Activated naive CD8-positive, alpha-beta T cell (primary cell): ENCODE measurements at regions not wholly inside any gene's neighbourhood (a gene's known extent, or its start where the extent isn't known, plus 50 kb on each side); places are given as distances from the start of the nearest gene placed in this dataset.

Source experiments
- H3K27ac Mint-ChIP-seq: one replicate; pipeline ENCODE4 v1.8.0; 2021; ENCODE audit warnings: mixed read lengths
- H3K27me3 Mint-ChIP-seq: one replicate; pipeline ENCODE4 v1.8.0; 2021; ENCODE audit warnings: mixed read lengths
- H3K36me3 Mint-ChIP-seq: one replicate; pipeline ENCODE4 v1.8.0; 2021; ENCODE audit warnings: mixed read lengths
- H3K4me1 Mint-ChIP-seq: one replicate; pipeline ENCODE4 v1.8.0; 2021; ENCODE audit warnings: low read depth, mixed read lengths
- H3K4me3 Mint-ChIP-seq: one replicate; pipeline ENCODE4 v1.8.0; 2021; ENCODE audit warnings: mild to moderate bottlenecking, mixed read lengths
- H3K9me3 Mint-ChIP-seq: one replicate; pipeline ENCODE4 v1.8.0; 2021; ENCODE audit warnings: low read depth, mixed read lengths

DNA sequence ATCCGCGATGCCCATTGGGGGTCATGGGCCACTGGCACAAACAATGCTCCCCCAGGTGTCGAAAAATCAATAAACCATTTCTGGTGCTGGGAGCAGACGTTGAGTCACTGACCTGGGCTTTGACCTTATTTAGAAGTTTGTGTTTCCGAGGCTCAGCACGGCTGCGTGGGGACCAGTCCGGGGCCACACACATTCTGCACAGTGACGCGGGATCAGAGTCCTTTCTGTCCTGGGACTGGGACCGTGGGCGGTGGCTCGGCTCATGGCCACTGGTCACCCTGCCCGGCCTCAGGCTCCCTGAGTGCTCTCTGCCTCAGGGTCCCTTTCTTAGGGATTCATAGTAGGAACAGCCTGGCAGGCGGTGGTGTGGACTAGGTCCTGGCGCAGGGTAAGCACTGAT, 1266.0 kb downstream of the BRD1 start:
- no peak overlapping the region for H3K27ac Mint-ChIP-seq
- peaks cover 3% of the 10 kb centered on the region for H3K27me3 Mint-ChIP-seq
- H3K4me3 Mint-ChIP-seq: no peak overlapping the region
- H3K36me3 Mint-ChIP-seq: no peaks in the 10 kb centered on the region
- H3K9me3 Mint-ChIP-seq: no peaks in the 10 kb centered on the region
- no peaks in the 10 kb centered on the region for H3K4me1 Mint-ChIP-seq

DNA sequence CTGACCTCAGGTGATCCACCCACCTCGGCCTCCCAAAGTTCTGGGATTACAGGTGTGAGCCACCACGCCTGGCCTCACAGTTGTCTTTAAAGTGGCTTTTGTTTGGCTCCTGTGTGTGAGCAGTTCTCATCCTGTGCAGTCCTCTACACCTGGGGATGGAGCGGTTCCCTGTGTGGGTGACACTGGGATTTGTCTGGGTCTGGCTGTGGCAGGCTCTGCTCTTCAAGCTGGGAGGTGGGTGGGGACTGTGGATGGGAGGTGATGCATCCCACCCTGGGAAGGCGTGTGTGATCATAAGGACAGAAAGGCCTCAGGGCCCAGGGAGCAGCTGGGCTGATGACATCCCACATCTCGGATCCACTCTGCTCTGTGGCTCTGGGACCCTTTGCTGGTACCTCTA, 1266.8 kb downstream of the BRD1 start:
- no peaks in the 10 kb centered on the region for H3K36me3 Mint-ChIP-seq
- peaks cover 3% of the 10 kb centered on the region for H3K27me3 Mint-ChIP-seq
- no peaks in the 10 kb centered on the region for H3K4me1 Mint-ChIP-seq
- no peak overlapping the region for H3K27ac Mint-ChIP-seq
- no peak overlapping the region for H3K4me3 Mint-ChIP-seq
- no peaks in the 10 kb centered on the region for H3K9me3 Mint-ChIP-seq

DNA sequence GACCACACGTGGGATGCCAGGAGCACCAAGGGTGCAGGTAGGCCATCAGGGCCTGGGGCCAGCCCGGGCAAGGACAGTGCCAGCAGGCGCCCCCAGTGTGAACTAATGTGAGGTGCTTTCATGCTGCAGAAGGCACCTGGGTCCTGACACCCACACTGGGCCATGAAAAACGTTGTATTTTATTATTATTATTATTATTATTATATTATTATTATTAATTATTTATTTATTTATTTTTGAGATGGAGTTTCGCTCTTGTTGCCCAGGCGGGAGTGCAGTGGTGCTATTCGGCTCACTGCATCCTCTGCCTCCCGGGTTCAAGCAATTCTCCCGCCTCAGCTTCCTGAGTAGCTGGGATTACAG, 1267.3 kb downstream of the BRD1 start:
- no peaks in the 10 kb centered on the region for H3K4me1 Mint-ChIP-seq
- no peaks in the 10 kb centered on the region for H3K36me3 Mint-ChIP-seq
- H3K27ac Mint-ChIP-seq: no peak overlapping the region
- H3K9me3 Mint-ChIP-seq: no peaks in the 10 kb centered on the region
- H3K4me3 Mint-ChIP-seq: no peak overlapping the region
- H3K27me3 Mint-ChIP-seq: peaks cover 3% of the 10 kb centered on the region

DNA sequence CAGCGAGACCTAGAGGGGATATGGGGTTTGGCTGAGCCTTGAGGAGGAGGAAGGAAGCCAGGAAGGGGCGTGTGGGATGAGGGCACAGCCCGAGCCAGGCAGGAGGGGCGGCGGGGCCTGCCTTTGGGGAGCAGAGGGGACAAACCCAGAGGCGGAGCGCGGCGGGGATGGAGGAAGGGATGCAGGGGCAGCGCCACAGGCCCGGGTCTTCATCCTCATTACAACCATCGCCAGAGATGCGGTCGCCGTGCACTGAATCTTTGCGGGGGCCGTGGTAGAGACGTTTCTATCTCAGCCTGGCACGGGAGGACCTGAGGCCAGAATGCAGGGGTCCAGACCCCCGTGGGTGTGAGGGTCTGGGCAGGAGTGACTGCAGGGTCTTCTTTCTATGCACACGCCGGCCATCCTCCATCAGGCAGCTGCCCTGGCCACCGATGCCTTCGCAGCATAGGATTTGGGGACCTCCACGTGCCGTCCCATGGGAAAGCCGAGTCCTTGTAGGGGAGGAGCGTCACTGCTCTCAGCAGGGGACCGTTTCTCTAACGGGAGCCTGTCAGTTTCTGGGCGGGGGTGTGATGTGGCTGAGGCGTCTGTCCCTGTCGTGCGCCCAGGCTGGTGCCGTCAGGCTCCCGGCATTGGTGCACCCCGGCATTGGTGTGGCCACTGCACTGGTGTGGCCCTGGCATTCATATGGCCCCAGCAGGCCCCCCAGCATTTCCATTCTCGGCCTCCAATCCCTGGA, 1267.9 kb downstream of the BRD1 start:
- Mint-ChIP-seq H3K36me3 (no peaks in the 10 kb centered on the region), H3K27me3 (peaks cover 3% of the 10 kb centered on the region), H3K4me1 (no peaks in the 10 kb centered on the region), H3K4me3 (no peak overlapping the region), H3K27ac (no peak overlapping the region), H3K9me3 (no peaks in the 10 kb centered on the region)

DNA sequence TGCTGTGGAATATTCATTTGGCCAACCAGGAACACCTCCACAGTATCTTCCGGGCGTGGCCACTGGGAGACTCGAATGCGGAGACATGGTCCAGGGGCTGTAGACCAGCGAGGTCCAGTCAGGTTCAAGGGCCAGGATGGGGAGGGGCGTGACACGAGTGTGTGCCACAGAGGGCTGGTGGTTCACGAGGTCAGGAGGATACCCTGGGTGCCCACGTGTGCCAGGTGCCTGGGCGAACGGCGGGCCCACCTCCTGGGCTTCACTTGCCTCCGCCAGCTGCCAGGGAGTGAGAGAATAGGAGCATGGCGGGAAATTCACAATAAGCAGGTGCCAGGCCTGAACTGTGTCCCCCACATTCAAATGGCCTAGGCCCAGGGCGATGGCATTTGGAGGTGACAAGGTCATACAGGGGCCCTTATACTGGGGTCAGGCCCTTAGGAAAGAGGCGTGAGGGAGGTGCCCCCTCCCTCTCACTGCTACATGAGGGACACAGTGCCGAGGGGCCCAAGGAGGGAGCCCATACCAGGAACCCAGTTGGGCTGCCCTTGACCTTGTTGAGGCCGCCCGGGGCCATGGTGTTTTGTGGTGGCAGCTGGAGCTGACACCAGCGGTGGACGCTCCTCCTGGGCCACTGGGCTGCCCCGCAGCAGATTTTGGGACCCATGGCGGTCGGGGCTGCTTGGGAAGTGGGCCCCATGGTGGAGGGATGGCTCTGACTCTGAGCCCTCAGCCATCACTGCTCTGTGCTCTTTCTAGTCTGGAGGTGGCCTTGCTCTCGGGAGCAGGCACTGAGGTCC, 1268.9 kb downstream of the BRD1 start:
- H3K4me3 Mint-ChIP-seq: no peak overlapping the region
- peaks cover under 1% of the 10 kb centered on the region for H3K27me3 Mint-ChIP-seq
- H3K9me3 Mint-ChIP-seq: no peaks in the 10 kb centered on the region

DNA sequence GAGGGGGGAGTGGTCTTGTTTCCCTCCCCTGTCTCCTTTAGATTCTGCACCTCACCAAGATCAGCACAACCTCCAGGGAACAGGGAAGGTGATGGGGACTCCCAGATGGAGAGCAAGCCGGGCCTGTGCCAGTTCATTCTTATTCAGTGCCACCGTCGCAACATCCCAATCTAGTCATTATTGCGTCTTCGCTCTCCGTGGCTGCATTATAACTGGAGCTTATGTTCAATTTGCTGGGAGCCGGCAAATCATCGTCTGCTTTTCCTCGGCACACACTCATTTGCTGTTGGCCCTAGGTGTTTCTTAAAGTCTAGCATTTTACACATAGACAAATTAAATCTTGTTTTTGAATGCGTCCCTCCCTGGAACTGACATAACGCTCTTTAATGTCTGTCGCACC, 1269.7 kb downstream of the BRD1 start:
- Mint-ChIP-seq H3K27ac (no peak overlapping the region), H3K4me3 (no peak overlapping the region), H3K36me3 (no peaks in the 10 kb centered on the region), H3K4me1 (no peaks in the 10 kb centered on the region), H3K9me3 (no peaks in the 10 kb centered on the region), H3K27me3 (no peaks in the 10 kb centered on the region)

More for the DNA sequence above, 1268.9 kb downstream of the BRD1 start:
- Mint-ChIP-seq H3K36me3 (no peaks in the 10 kb centered on the region), H3K4me1 (no peaks in the 10 kb centered on the region), H3K27ac (no peak overlapping the region)

DNA sequence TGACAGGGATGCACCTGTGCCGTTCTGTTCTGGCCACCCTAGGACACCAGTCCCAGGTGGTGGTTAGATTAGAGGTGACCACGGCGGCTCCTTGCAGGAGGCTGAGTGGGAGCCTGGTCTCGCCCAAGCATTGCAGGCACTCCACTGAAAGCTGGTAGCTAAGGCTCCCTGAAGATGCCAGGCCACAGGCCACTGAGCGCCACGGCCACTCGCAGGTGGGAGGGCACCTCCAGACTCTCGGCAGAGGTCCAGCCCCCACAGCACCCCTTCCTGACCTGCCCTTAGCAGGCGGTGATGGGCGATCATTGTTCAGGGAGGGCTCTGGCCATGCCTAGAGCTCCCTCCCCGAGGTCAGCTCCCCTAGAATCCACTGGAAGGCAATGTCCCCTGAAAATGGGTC, 1270.2 kb downstream of the BRD1 start:
- no peaks in the 10 kb centered on the region for H3K9me3 Mint-ChIP-seq
- H3K4me3 Mint-ChIP-seq: no peak overlapping the region
- no peaks in the 10 kb centered on the region for H3K27me3 Mint-ChIP-seq
- no peak overlapping the region for H3K27ac Mint-ChIP-seq
- H3K36me3 Mint-ChIP-seq: no peaks in the 10 kb centered on the region
- H3K4me1 Mint-ChIP-seq: no peaks in the 10 kb centered on the region

DNA sequence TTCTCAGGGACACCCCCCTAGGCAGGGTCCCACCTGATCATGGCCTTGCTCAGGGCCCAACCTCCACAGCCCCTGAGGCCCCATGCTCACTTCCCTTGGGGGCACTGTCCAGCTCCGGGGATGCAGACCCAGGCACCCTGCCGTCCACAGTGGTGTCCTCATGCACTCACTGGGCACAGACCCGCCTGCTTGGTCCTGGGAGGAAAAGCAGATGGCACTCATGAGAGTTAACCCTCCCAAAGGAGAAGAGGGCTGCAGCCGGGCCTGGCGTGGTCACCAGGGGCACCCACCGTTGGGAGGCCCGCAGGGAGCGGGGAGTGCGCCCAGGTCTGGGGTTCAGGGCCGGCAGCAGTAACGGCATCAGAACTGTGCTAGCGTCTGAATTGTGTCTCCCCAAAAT, 1270.9 kb downstream of the BRD1 start:
- Mint-ChIP-seq H3K9me3 (no peaks in the 10 kb centered on the region), H3K27me3 (no peaks in the 10 kb centered on the region)

DNA sequence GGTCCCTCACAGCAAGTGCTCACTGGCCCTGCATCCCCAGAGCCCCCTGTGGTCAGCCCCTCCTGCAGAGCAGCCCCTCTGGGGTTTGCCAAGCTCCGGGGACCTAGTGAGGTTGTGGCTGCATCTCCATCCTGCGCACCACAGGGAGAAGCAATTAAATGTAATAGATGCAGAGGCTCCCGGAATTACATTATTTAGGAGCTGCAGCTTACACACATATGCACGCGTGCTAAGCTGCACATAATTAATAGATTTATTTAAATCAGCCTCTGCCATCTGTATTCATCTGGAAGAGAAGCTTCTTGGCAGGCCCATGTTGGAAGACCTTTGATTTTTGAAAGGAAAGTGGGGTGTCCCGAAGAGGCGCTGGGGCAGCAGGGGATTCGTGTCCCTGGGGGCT, 1271.5 kb downstream of the BRD1 start:
- Mint-ChIP-seq H3K9me3 (no peaks in the 10 kb centered on the region), H3K27ac (no peak overlapping the region), H3K36me3 (no peaks in the 10 kb centered on the region), H3K27me3 (no peaks in the 10 kb centered on the region), H3K4me3 (no peak overlapping the region), H3K4me1 (no peaks in the 10 kb centered on the region)

More for the DNA sequence above, 1270.9 kb downstream of the BRD1 start:
- Mint-ChIP-seq H3K27ac (no peak overlapping the region), H3K4me1 (no peaks in the 10 kb centered on the region), H3K4me3 (no peak overlapping the region), H3K36me3 (no peaks in the 10 kb centered on the region)

DNA sequence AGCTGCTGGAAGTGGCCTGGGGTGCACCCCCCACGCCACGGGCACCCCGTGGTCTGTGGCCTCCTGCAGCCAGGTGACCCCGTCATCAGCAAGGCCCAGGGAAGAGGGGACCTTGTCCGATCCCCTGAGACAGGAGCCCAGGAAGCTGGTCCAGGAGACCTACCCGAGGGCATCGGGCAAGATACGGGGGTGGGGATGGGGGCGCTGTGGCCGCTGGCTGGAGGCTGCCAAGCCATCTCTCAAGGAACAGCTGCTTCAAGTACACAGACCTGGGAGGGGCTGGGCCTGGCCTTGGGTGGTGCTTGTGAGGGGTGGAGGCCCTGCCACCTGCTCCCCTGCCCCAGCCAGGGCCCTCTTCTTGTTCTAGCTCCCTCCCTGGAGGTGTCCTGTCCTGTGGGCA, 1272.1 kb downstream of the BRD1 start:
- H3K4me3 Mint-ChIP-seq: no peak overlapping the region
- H3K9me3 Mint-ChIP-seq: no peaks in the 10 kb centered on the region

DNA sequence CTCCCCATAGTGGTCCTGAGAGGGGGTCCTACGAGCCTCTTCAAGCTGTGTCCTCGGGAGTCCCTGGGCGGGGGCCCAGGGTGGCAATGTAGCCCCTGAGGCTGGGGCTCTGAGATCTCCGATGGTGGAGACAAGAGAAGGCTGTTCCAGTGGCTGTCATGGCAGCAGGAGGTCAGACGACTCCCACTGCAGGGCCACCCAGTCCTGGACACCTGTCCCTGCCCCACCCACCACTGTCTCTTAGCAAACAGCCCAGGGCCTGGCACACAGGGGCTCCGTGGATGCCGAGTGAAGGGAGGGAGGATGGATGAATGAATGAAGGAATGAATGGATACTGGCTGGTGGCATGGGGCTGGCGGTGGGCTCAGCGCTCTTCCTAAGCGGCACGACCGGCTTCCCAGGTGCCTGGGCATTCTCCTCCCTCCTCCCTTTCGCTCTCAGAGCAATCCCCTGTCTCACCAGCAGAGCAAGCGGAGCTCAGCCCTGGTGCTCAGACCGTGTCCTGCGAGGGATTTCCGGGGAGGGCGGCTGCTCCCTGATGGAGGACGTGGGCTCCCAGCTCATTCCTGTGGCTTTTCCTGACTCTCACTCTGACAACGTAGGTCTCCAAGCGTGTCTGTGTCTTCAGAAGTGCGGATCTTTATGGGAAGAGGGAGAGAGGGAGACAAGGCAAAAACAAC, 1272.6 kb downstream of the BRD1 start:
- H3K36me3 Mint-ChIP-seq: no peaks in the 10 kb centered on the region
- H3K27me3 Mint-ChIP-seq: no peaks in the 10 kb centered on the region
- no peaks in the 10 kb centered on the region for H3K4me1 Mint-ChIP-seq
- H3K9me3 Mint-ChIP-seq: no peaks in the 10 kb centered on the region
- H3K27ac Mint-ChIP-seq: no peak overlapping the region
- no peak overlapping the region for H3K4me3 Mint-ChIP-seq

More for the DNA sequence above, 1272.1 kb downstream of the BRD1 start:
- Mint-ChIP-seq H3K27ac (no peak overlapping the region), H3K4me1 (no peaks in the 10 kb centered on the region), H3K36me3 (no peaks in the 10 kb centered on the region), H3K27me3 (no peaks in the 10 kb centered on the region)

DNA sequence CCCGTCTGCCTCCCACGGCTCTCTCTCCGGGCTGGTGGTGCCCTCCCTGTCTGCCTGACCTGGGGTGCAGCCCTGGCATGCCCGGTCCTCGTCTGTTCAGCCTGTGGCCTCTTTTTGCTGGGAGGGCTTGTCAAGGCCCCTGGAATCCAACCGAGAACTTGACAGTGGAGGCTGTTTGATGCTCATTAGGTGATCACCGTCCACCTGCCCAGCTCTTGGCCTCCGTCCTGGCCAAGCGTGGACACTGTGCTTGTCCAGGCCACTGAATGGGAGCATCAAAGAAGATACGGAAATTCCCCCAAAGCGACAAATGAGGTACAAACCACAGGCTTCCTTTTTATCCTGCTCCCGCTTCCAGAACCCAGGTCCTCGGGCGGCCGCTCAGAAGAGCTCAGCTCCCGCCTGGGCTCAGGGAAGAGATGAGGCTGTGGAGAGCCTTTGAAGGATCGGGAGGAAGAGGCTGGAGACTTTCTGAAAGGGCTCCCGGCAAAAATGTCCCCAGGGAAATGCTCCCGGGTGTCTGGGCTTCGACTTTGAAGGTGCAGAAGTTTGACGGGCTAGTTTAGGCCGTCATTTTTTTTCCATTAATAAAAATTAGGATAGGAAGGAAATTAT, 1273.9 kb downstream of the BRD1 start:
- Mint-ChIP-seq H3K4me1 (no peaks in the 10 kb centered on the region), H3K9me3 (no peaks in the 10 kb centered on the region), H3K4me3 (no peak overlapping the region), H3K36me3 (no peaks in the 10 kb centered on the region), H3K27ac (no peak overlapping the region), H3K27me3 (no peaks in the 10 kb centered on the region)

DNA sequence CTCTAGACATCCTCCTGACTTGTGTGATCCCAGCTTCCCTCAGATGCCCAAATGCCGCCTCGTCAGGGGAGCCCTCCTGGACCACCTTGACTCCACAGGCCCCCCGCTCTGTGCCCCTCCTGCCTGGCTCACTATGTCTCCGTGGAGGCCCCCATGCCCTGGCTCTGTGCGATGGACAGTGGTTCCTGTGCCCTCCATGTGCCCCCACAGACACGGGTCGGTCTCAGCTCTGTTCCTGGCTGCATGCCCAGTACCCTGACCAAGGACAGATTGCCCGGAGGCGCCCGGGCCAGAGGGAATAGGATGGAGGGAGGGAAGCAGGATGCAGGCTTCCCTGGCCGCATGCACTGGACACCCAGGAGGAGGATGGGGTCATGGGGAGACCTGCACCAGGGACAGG, 1274.6 kb downstream of the BRD1 start:
- H3K27me3 Mint-ChIP-seq: no peaks in the 10 kb centered on the region
- no peaks in the 10 kb centered on the region for H3K36me3 Mint-ChIP-seq
- no peak overlapping the region for H3K27ac Mint-ChIP-seq
- H3K9me3 Mint-ChIP-seq: no peaks in the 10 kb centered on the region
- H3K4me3 Mint-ChIP-seq: no peak overlapping the region
- H3K4me1 Mint-ChIP-seq: no peaks in the 10 kb centered on the region

DNA sequence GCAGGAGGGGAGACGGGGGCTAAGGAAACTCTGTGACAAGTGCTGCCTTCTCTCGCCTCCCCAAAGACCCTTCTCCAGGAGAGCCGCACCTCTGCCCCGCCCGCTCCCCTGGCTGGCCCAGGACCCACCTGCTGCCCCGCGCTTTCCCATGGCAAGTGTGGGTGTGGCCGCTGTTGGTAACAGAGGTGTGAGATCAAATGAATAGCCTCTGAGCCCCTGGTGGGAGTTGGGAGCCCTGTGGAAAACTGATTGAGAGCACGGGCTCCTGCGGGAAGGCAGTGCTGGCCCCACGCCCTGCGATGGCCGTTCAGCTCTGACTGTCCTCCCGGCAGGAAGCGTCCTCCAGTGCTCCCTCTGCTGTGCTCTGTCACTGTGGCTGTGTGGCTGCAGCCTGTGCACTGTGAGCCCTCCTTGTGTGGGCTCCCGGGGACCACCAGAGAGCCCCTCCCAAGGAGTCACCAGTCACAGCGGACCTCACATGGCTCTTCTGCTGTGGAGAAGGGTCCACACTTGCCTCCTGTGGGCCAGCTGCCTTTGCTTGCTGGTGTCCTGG, 1275.9 kb downstream of the BRD1 start:
- Mint-ChIP-seq H3K9me3 (no peaks in the 10 kb centered on the region), H3K36me3 (no peaks in the 10 kb centered on the region)

DNA sequence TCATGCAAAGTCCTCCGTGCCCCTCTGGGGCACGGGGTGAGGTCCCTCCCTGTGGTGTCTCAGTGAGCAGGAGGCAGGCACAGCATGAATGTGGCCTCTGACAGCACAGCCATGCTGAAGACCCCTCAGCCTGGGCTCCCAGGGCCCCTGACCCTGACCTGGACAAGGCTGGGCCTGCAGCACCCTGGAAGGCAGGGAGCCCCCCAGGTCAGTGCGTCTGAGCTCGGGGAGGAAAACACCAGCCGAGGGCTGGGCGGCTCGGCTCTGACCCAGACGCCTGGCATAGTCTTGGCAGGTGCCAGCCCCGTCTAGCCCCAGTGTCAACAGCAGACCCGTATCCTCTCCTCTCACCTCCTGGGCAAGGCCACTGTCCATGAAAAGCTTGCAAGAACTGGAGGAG, 1276.6 kb downstream of the BRD1 start:
- no peak overlapping the region for H3K27ac Mint-ChIP-seq
- no peaks in the 10 kb centered on the region for H3K9me3 Mint-ChIP-seq
- H3K4me1 Mint-ChIP-seq: no peaks in the 10 kb centered on the region
- H3K4me3 Mint-ChIP-seq: no peak overlapping the region
- H3K27me3 Mint-ChIP-seq: no peaks in the 10 kb centered on the region
- H3K36me3 Mint-ChIP-seq: no peaks in the 10 kb centered on the region

More for the DNA sequence above, 1275.9 kb downstream of the BRD1 start:
- H3K4me1 Mint-ChIP-seq: no peaks in the 10 kb centered on the region
- no peaks in the 10 kb centered on the region for H3K27me3 Mint-ChIP-seq
- no peak overlapping the region for H3K4me3 Mint-ChIP-seq
- no peak overlapping the region for H3K27ac Mint-ChIP-seq
